Loucy (cell line): ENCODE measurements at regions not wholly inside any gene's neighbourhood (a gene's known extent, or its start where the extent isn't known, plus 50 kb on each side); places are given as distances from the start of the nearest gene placed in this dataset.

Source experiments
- H2AFZ ChIP-seq: fragments of 200-600 bp; sonication (generic); 2 replicates; pipeline ENCODE4 v1.6.0; 2016; ENCODE audit warnings: antibody characterized with exemption, mild to moderate bottlenecking, low read length, moderate library complexity
- H3F3A ChIP-seq: fragments of 200-600 bp; 2 replicates; pipeline ENCODE4 v1.6.0; 2016; ENCODE audit warnings: antibody characterized with exemption, low read depth, mild to moderate bottlenecking
- H3K27me3 ChIP-seq: fragments of 200-600 bp; sonication (generic); 2 replicates; pipeline ENCODE4 v1.6.1; 2014; ENCODE audit warnings: low read length, mild to moderate bottlenecking; ENCODE audit not compliant: insufficient read depth, poor library complexity, severe bottlenecking
- H3K36me3 ChIP-seq: fragments of 200-600 bp; sonication (generic); 2 replicates; pipeline ENCODE4 v1.6.1; 2016; ENCODE audit warnings: low read length; ENCODE audit not compliant: insufficient read depth
- H3K4me1 ChIP-seq: fragments of 200-600 bp; sonication (generic); 2 replicates; pipeline ENCODE4 v1.5.1; 2014; ENCODE audit warnings: low read length, mild to moderate bottlenecking; ENCODE audit not compliant: insufficient read depth, poor library complexity, severe bottlenecking
- H3K4me2 ChIP-seq: fragments of 200-600 bp; sonication (generic); 2 replicates; pipeline ENCODE4 v1.6.0; 2014; ENCODE audit warnings: antibody characterized with exemption, low read length, low read depth, mild to moderate bottlenecking; ENCODE audit not compliant: poor library complexity, severe bottlenecking
- H3K4me3 ChIP-seq: fragments of 200-600 bp; sonication (generic); 2 replicates; pipeline ENCODE4 v1.5.1; 2014; ENCODE audit warnings: low read length, mild to moderate bottlenecking, mixed read lengths; ENCODE audit not compliant: poor library complexity, severe bottlenecking
- H3K79me2 ChIP-seq: fragments of 200-600 bp; sonication (generic); 2 replicates; pipeline ENCODE4 v1.6.1; 2014; ENCODE audit warnings: low read length; ENCODE audit not compliant: insufficient read depth
- H3K9ac ChIP-seq: fragments of 200-600 bp; sonication (generic); 2 replicates; pipeline ENCODE4 v1.6.0; 2014; ENCODE audit warnings: mild to moderate bottlenecking, low read depth, low read length, moderate library complexity; ENCODE audit not compliant: poor library complexity, severe bottlenecking
- H3K9me2 ChIP-seq: fragments of 200-600 bp; sonication (generic); replicated peaks from 2 replicates; pipeline ENCODE4 v1.6.1; 2016; ENCODE audit warnings: low read depth, low read length, mixed read lengths
- H3K9me3 ChIP-seq: fragments of 200-600 bp; sonication (generic); 2 replicates; pipeline ENCODE4 v1.6.1; 2014; ENCODE audit warnings: mild to moderate bottlenecking, antibody characterized with exemption, low read length, low read depth; ENCODE audit not compliant: insufficient read depth
- H4K20me1 ChIP-seq: fragments of 200-600 bp; sonication (generic); 2 replicates; pipeline ENCODE4 v1.6.0; 2014; ENCODE audit warnings: antibody characterized with exemption, low read length, mild to moderate bottlenecking; ENCODE audit not compliant: insufficient read depth, poor library complexity, severe bottlenecking
- CTCF ChIP-seq: fragments of 200-600 bp; sonication (generic); conservative IDR thresholded peaks from 2 replicates; pipeline ENCODE4 v1.5.1; 2014; ENCODE audit warnings: mild to moderate bottlenecking, antibody characterized with exemption, low read length
- EZH2phosphoT487 ChIP-seq: fragments of 200-600 bp; IDR thresholded peaks from 2 replicates; pipeline ENCODE4 v1.6.1; 2018; ENCODE audit warnings: antibody characterized with exemption, mild to moderate bottlenecking, moderate library complexity, borderline replicate concordance

GRCh38 chr2:122021941-122022340 lies 266.5 kb downstream of the TSN start:
- Histone ChIP-seq H3K9me3 (no peaks in the 10 kb centered on the region), H3K9ac (no peak overlapping the region), H3K79me2 (no peaks in the 10 kb centered on the region), H3K4me3 (no peak overlapping the region), H3K36me3 (no peaks in the 10 kb centered on the region), H3K4me2 (no peak overlapping the region), H3K9me2 (no peaks in the 10 kb centered on the region), H4K20me1 (no peaks in the 10 kb centered on the region), H2AFZ (no peak overlapping the region), H3K4me1 (peaks cover 13% of the 10 kb centered on the region), H3K27me3 (no peaks in the 10 kb centered on the region), H3F3A (no peaks in the 10 kb centered on the region)
- no peak for TF ChIP-seq CTCF
- TF ChIP-seq EZH2phosphoT487 = no peak

DNA sequence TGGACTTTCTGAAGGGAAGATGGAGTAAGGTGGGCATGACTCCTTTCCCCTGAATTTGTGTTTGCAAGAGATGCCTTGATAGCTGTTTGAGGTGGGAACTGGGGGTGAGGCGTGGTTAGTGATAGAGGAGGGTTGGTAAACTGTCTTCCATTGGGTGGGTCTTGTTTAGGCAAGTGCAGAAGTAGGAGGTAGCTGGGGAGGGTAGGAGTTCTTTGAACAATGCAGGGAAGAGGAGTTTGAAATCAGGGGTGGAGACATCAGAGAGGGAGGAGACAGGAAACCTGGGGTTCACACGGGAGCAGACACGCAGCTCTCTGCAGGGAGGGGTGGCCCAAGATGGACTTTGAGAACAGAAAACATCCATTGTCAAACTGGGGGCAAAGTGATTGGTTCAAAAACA lies 267.1 kb downstream of the TSN start:
- Histone ChIP-seq H2AFZ (peak overlapping the region; percentile 44), H3K9me3 (no peaks in the 10 kb centered on the region), H3K4me1 (peaks cover 13% of the 10 kb centered on the region), H3K4me3 (no peak overlapping the region), H3K79me2 (no peaks in the 10 kb centered on the region), H4K20me1 (no peaks in the 10 kb centered on the region), H3F3A (no peaks in the 10 kb centered on the region), H3K4me2 (no peak overlapping the region), H3K36me3 (no peaks in the 10 kb centered on the region), H3K9me2 (no peaks in the 10 kb centered on the region), H3K27me3 (no peaks in the 10 kb centered on the region), H3K9ac (no peak overlapping the region)
- TF ChIP-seq EZH2phosphoT487 (no peak), CTCF (no peak)

DNA sequence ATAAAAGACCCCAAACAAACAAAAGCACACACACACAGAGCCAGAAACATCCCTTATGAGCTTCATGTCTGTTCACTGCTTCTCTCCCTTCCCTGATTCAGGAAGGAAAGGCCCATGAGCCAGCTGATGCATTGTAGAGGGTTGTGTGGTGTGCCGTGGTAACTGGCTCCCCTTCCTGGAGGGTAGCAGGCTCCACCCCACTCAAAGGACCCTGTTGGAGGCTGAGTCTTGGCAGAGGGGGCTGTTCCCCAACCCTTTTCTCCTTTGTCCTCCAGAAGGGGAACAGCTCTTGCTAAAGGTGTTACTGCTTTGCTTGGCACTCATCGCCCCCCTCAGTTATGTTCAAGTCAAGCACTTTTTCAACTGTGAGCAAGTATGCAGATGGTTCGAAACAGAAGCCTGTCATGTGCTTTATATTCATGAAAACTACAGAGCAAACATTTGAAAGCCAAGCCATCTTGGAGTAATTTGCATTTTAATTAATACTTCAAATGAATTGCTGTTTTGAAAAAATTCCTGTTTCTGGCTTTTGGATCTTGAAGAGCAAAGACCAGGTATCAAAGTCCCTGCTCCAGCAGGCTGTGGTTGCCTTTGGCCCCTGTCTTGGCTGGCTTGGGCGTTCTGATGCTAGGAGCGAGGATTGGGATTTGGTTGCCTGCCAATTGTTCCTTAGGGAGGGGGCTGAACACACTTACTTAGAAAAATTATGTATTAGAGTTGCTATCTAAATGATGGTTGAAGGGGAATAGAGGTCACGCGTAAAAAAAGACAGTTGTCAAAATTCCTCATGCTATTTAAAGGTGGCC lies 267.8 kb downstream of the TSN start:
- Histone ChIP-seq H3K27me3 (no peaks in the 10 kb centered on the region), H2AFZ (peak overlapping the region; percentile 44), H3K36me3 (no peaks in the 10 kb centered on the region), H3K4me3 (no peak overlapping the region), H3K9ac (no peak overlapping the region), H3K4me1 (peaks cover 13% of the 10 kb centered on the region), H3F3A (no peaks in the 10 kb centered on the region), H3K9me3 (no peaks in the 10 kb centered on the region), H3K4me2 (no peak overlapping the region), H3K9me2 (no peaks in the 10 kb centered on the region), H3K79me2 (no peaks in the 10 kb centered on the region), H4K20me1 (no peaks in the 10 kb centered on the region)
- TF ChIP-seq EZH2phosphoT487 = no peak
- peak; percentile 43 for TF ChIP-seq CTCF
